Endodermal cell (in vitro differentiated cells): ENCODE measurements at regions not wholly inside any gene's neighbourhood (a gene's known extent, or its start where the extent isn't known, plus 50 kb on each side); places are given as distances from the start of the nearest gene placed in this dataset.

Source experiments
- DNase-seq: peaks from one replicate; pipeline ENCODE4 v3.0.0-alpha.2; 2017
- H3K27ac ChIP-seq: 2 replicates; pipeline ENCODE4 v1.5.1; 2013; ENCODE audit warnings: mild to moderate bottlenecking, low read depth, low read length, moderate library complexity
- H3K27me3 ChIP-seq: 2 replicates; pipeline ENCODE4 v1.6.1; 2013; ENCODE audit warnings: mild to moderate bottlenecking, low read length, moderate library complexity; ENCODE audit not compliant: insufficient read depth, control insufficient read depth, poor library complexity, severe bottlenecking
- H3K36me3 ChIP-seq: 2 replicates; pipeline ENCODE4 v1.7.0; 2013; ENCODE audit warnings: mild to moderate bottlenecking, low read length, moderate library complexity; ENCODE audit not compliant: control insufficient read depth, insufficient read depth
- H3K4me1 ChIP-seq: one replicate; pipeline ENCODE4 v1.7.0; 2013; ENCODE audit warnings: low read length; ENCODE audit not compliant: control insufficient read depth, insufficient read depth
- H3K4me3 ChIP-seq: 2 replicates; pipeline ENCODE4 v1.5.1; 2013; ENCODE audit warnings: mild to moderate bottlenecking, low read length, moderate library complexity
- H3K9ac ChIP-seq: 2 replicates; pipeline ENCODE4 v1.6.1; 2013; ENCODE audit warnings: mild to moderate bottlenecking, low read length, moderate library complexity; ENCODE audit not compliant: poor library complexity, severe bottlenecking; ENCODE audit errors: extremely low read depth
- H3K9me3 ChIP-seq: 2 replicates; pipeline ENCODE4 v1.6.1; 2013; ENCODE audit warnings: mild to moderate bottlenecking, low read length, moderate library complexity; ENCODE audit not compliant: control insufficient read depth
- H3K27ac Mint-ChIP-seq: 2 replicates; pipeline ENCODE4 v1.8.0; 2020; ENCODE audit warnings: mixed read lengths
- H3K27me3 Mint-ChIP-seq: 2 replicates; pipeline ENCODE4 v1.8.0; 2021; ENCODE audit warnings: mild to moderate bottlenecking, mixed read lengths; ENCODE audit not compliant: insufficient read depth
- H3K36me3 Mint-ChIP-seq: 2 replicates; pipeline ENCODE4 v1.8.0; 2020; ENCODE audit warnings: low read depth, mixed read lengths
- H3K4me1 Mint-ChIP-seq: 2 replicates; pipeline ENCODE4 v1.8.0; 2020; ENCODE audit warnings: mixed read lengths
- H3K4me3 Mint-ChIP-seq: 2 replicates; pipeline ENCODE4 v1.8.0; 2020; ENCODE audit warnings: mild to moderate bottlenecking, moderate library complexity, mixed read lengths
- H3K9me3 Mint-ChIP-seq: 2 replicates; pipeline ENCODE4 v1.8.0; 2020; ENCODE audit warnings: mild to moderate bottlenecking, mixed read lengths
- CTCF ChIP-seq: fragments of 200-600 bp; sonication (generic); conservative IDR thresholded peaks from 2 replicates; pipeline ENCODE4 v1.5.0; 2021; ENCODE audit warnings: antibody characterized with exemption, mild to moderate bottlenecking
- WGBS, 2 experiments: methylation state at CpG; one replicate each; pipeline versions ENCODE4 v1.1.5 to v1.1.7; 2013; ENCODE audit warnings: missing lambda C conversion rate in 2 of 2, mixed read lengths in 1 of 2; ENCODE audit not compliant: insufficient coverage in 1 of 2, insufficient read length in 1 of 2; 5-methylcytosine and 5-hydroxymethylcytosine counted together

- H3K9ac ChIP-seq, result no peak overlapping the region
- no peak for TF ChIP-seq CTCF
- no peaks in the 10 kb centered on the region for H3K4me1 Mint-ChIP-seq
- no peak overlapping the region for H3K4me3 ChIP-seq
- H3K9me3 Mint-ChIP-seq, result no peaks in the 10 kb centered on the region
- H3K4me3 Mint-ChIP-seq, result no peak overlapping the region
- no peaks in the 10 kb centered on the region for H3K4me1 ChIP-seq
- H3K9me3 ChIP-seq, result no peaks in the 10 kb centered on the region
- H3K27me3 ChIP-seq, result no peaks in the 10 kb centered on the region
- no peaks in the 10 kb centered on the region for H3K27me3 Mint-ChIP-seq
- H3K27ac Mint-ChIP-seq, result no peak overlapping the region
- no peak for DNase-seq
- H3K36me3 Mint-ChIP-seq, result no peaks in the 10 kb centered on the region
- no peak overlapping the region for H3K27ac ChIP-seq
- H3K36me3 ChIP-seq, result no peaks in the 10 kb centered on the region
Observed at GRCh38 chr6:156450421-156450820, 326.8 kb upstream of the ARID1B start.

- Mint-ChIP-seq H3K36me3 (no peaks in the 10 kb centered on the region), H3K27me3 (no peaks in the 10 kb centered on the region), H3K9me3 (no peaks in the 10 kb centered on the region), H3K27ac (no peak overlapping the region), H3K4me1 (no peaks in the 10 kb centered on the region), H3K4me3 (no peak overlapping the region)
- no peak for DNase-seq
- Histone ChIP-seq H3K9ac (no peak overlapping the region), H3K4me1 (no peaks in the 10 kb centered on the region), H3K27ac (no peak overlapping the region), H3K27me3 (no peaks in the 10 kb centered on the region), H3K36me3 (no peaks in the 10 kb centered on the region), H3K4me3 (no peak overlapping the region), H3K9me3 (no peaks in the 10 kb centered on the region)
- 95 to 100% methylated on average over 3 of the region's 3 CpGs for WGBS, 2 experiments
- no peak for TF ChIP-seq CTCF
Observed at GRCh38 chr6:156449569-156449968, 327.6 kb upstream of the ARID1B start.

- H3K9me3 Mint-ChIP-seq, result no peaks in the 10 kb centered on the region
- H3K9me3 ChIP-seq, result no peaks in the 10 kb centered on the region
Observed at GRCh38 chr6:156449128-156449527, 328.1 kb upstream of the ARID1B start.

More at GRCh38 chr6:156449128-156449527, 328.1 kb upstream of the ARID1B start:
- Mint-ChIP-seq H3K36me3 (no peaks in the 10 kb centered on the region), H3K27me3 (no peaks in the 10 kb centered on the region), H3K4me1 (no peaks in the 10 kb centered on the region), H3K27ac (no peak overlapping the region), H3K4me3 (no peak overlapping the region)
- Histone ChIP-seq H3K4me1 (no peaks in the 10 kb centered on the region), H3K36me3 (no peaks in the 10 kb centered on the region), H3K27me3 (no peaks in the 10 kb centered on the region), H3K4me3 (no peak overlapping the region), H3K27ac (no peak overlapping the region), H3K9ac (no peak overlapping the region)
- no peak for DNase-seq
- WGBS, 2 experiments, result 88 to 100% methylated on average over 2 to 4 of the region's 4 CpGs
- no peak for TF ChIP-seq CTCF
